Liver (tissue), 8 donors: ENCODE measurements at regions not wholly inside any gene's neighbourhood (a gene's known extent, or its start where the extent isn't known, plus 50 kb on each side); places are given as distances from the start of the nearest gene placed in this dataset.

Source experiments
- DNase-seq: peaks from one replicate; pipeline ENCODE4 v3.0.0-alpha.2; 2017; ENCODE audit warnings: low spot score
- H3K27ac ChIP-seq, 2 donors: one replicate each; pipeline ENCODE4 v1.7.0; 2013; ENCODE audit warnings: inconsistent platforms in 2 of 2, low read length in 2 of 2, control low read depth in 1 of 2, low read depth in 1 of 2, mild to moderate bottlenecking in 1 of 2
- H3K27me3 ChIP-seq, 4 donors: one replicate each; pipeline versions ENCODE4 v1.6.1 to v1.7.0; 2013; ENCODE audit warnings: low read length in 3 of 4, inconsistent platforms in 1 of 4, mild to moderate bottlenecking in 1 of 4, moderate library complexity in 1 of 4; ENCODE audit not compliant: control insufficient read depth in 4 of 4, insufficient read depth in 4 of 4
- H3K36me3 ChIP-seq, 4 donors: one replicate each; pipeline versions ENCODE4 v1.6.1 to v1.7.0; 2013; ENCODE audit warnings: low read length in 3 of 4, mild to moderate bottlenecking in 3 of 4, low read depth in 1 of 4, moderate library complexity in 1 of 4; ENCODE audit not compliant: control insufficient read depth in 4 of 4, insufficient read depth in 3 of 4
- H3K4me1 ChIP-seq, 4 donors: one replicate each; pipeline versions ENCODE4 v1.6.1 to v1.7.0; 2013; ENCODE audit warnings: low read length in 3 of 4, mild to moderate bottlenecking in 3 of 4, moderate library complexity in 1 of 4; ENCODE audit not compliant: control insufficient read depth in 4 of 4, insufficient read depth in 4 of 4
- H3K4me3 ChIP-seq, 3 donors: one replicate each; pipeline versions ENCODE4 v1.6.1 to v1.7.0; 2013; ENCODE audit warnings: low read length in 3 of 3, control low read depth in 1 of 3, low read depth in 1 of 3, mild to moderate bottlenecking in 1 of 3
- H3K9ac ChIP-seq, 2 donors: one replicate each; pipeline ENCODE4 v1.7.0; 2013; ENCODE audit warnings: low read length in 2 of 2, mild to moderate bottlenecking in 2 of 2, moderate library complexity in 2 of 2, control low read depth in 1 of 2, low read depth in 1 of 2
- H3K9me3 ChIP-seq, 4 donors: one replicate each; pipeline versions ENCODE4 v1.6.1 to v1.7.0; 2013; ENCODE audit warnings: low read length in 3 of 4; ENCODE audit not compliant: control insufficient read depth in 4 of 4
- EGR1 ChIP-seq, 2 donors: IDR thresholded peaks; 2 replicates each; pipeline ENCODE4 v1.6.1; 2016 to 2018; ENCODE audit warnings: antibody characterized with exemption in 2 of 2, low read depth in 2 of 2
- FOXA1 ChIP-seq: IDR thresholded peaks from 2 replicates; pipeline ENCODE4 v1.6.1; 2016; ENCODE audit warnings: antibody characterized with exemption
- FOXA2 ChIP-seq: IDR thresholded peaks from 2 replicates; pipeline ENCODE4 v1.6.1; 2016; ENCODE audit warnings: antibody characterized with exemption
- GABPA ChIP-seq, 2 donors: IDR thresholded peaks in 1 of 2; conservative IDR thresholded peaks in 1 of 2; 2 replicates each; pipeline ENCODE4 v1.6.1; 2016; ENCODE audit warnings: antibody characterized with exemption in 2 of 2, mild to moderate bottlenecking in 1 of 2, moderate library complexity in 1 of 2
- HNF4A ChIP-seq, 2 donors: conservative IDR thresholded peaks; 2 replicates each; pipeline ENCODE4 v1.6.1; 2016; ENCODE audit warnings: antibody characterized with exemption in 2 of 2, mild to moderate bottlenecking in 2 of 2
- HNF4G ChIP-seq: IDR thresholded peaks from 2 replicates; pipeline ENCODE4 v1.6.1; 2016; ENCODE audit warnings: antibody characterized with exemption
- JUND ChIP-seq, 2 donors: IDR thresholded peaks; 2 replicates each; pipeline ENCODE4 v1.6.1; 2016; ENCODE audit warnings: antibody characterized with exemption in 2 of 2
- NR2F2 ChIP-seq: IDR thresholded peaks from 2 replicates; pipeline ENCODE4 v1.6.1; 2016; ENCODE audit warnings: antibody characterized with exemption
- RAD21 ChIP-seq, 2 donors: IDR thresholded peaks; 2 replicates each; pipeline ENCODE4 v1.6.1; 2016; ENCODE audit warnings: antibody characterized with exemption in 2 of 2, mild to moderate bottlenecking in 2 of 2
- RXRA ChIP-seq, 2 donors: IDR thresholded peaks; 2 replicates each; pipeline ENCODE4 v1.6.1; 2017 to 2018; ENCODE audit warnings: antibody characterized with exemption in 2 of 2, mild to moderate bottlenecking in 1 of 2
- SP1 ChIP-seq: IDR thresholded peaks from 2 replicates; pipeline ENCODE4 v1.6.1; 2018; ENCODE audit warnings: antibody characterized with exemption, mild to moderate bottlenecking
- TAF1 ChIP-seq: conservative IDR thresholded peaks from 2 replicates; pipeline ENCODE4 v1.6.1; 2016; ENCODE audit warnings: antibody characterized with exemption, mild to moderate bottlenecking
- YY1 ChIP-seq: IDR thresholded peaks from 2 replicates; pipeline ENCODE4 v1.6.1; 2016; ENCODE audit warnings: antibody characterized with exemption, mild to moderate bottlenecking
- whole genome bisulfite sequencing: extraction: QIAGEN DNeasy Blood & Tissue Kit; methylation state at CpG from one replicate; pipeline ENCODE4 v1.1.7; 2013; 5-methylcytosine and 5-hydroxymethylcytosine counted together
- TF ChIP-seq, protein P1 (sequence below): IDR thresholded peaks from 2 replicates; pipeline ENCODE4 v1.6.1; 2016; ENCODE audit warnings: antibody characterized with exemption
- TF ChIP-seq, protein P2 (sequence below): IDR thresholded peaks from 2 replicates; pipeline ENCODE4 v1.6.1; 2016; ENCODE audit warnings: antibody characterized with exemption
- TF ChIP-seq, protein P3 (sequence below): IDR thresholded peaks from 2 replicates; pipeline ENCODE4 v1.6.1; 2016; ENCODE audit warnings: antibody characterized with exemption
- TF ChIP-seq, protein P4 (sequence below): fragments of 150-350 bp; IDR thresholded peaks from 2 replicates; pipeline ENCODE4 v1.5.1; 2017; ENCODE audit warnings: improper control_type of control experiment, low read depth, low read length; ENCODE audit not compliant: missing input control
- TF ChIP-seq, protein P5 (sequence below): IDR thresholded peaks from 2 replicates; pipeline ENCODE4 v1.6.1; 2016; ENCODE audit warnings: antibody characterized with exemption, mild to moderate bottlenecking
- donor health status: healthy.
- donor health status: healthy.
- donor health status: healthy.
- donor health status: healthy.
- donor health status: healthy.

DNA sequence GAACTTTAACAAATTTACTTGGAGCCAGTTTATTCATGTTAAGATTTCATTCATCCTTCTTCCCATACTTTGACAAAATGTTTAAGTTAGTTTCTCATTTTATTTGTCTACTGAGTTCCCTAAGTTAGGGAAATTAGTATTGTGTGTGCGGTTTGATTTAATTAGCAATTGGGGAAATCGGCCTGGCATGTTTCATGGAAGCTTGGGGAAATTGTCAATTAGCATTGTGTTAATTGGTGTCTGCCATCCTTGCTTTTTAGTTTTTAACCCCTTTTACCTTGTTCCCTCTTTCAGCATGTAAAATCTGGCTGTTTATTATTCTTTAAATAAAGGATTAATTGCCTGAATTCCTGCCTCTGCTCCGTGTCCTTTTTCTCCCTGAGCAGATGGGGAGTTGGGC, 279.6 kb downstream of the BCL11A start:
- no peak for DNase-seq
- Histone ChIP-seq H3K36me3 (no peaks in the 10 kb centered on the region), H3K9ac (no peak overlapping the region), H3K9me3 (peaks cover 4 to 12% (median 6%) of the 10 kb centered on the region in 4 donors), H3K4me3 (no peak overlapping the region), H3K27me3 (no peaks in the 10 kb centered on the region), H3K4me1 (no peaks in the 10 kb centered on the region), H3K27ac (no peak overlapping the region)
- TF ChIP-seq HNF4G (no peak), NR2F2 (no peak), JUND (IDR thresholded peaks at IDR 0.05) (no peak), HNF4A (conservative IDR thresholded peaks at IDR 0.05) (no peak), TAF1 (no peak), YY1 (no peak), EGR1 (IDR thresholded peaks at IDR 0.05; ENCODE audit: low read depth in 2 of 2) (no peak)
- TF ChIP-seq, protein P1, sequence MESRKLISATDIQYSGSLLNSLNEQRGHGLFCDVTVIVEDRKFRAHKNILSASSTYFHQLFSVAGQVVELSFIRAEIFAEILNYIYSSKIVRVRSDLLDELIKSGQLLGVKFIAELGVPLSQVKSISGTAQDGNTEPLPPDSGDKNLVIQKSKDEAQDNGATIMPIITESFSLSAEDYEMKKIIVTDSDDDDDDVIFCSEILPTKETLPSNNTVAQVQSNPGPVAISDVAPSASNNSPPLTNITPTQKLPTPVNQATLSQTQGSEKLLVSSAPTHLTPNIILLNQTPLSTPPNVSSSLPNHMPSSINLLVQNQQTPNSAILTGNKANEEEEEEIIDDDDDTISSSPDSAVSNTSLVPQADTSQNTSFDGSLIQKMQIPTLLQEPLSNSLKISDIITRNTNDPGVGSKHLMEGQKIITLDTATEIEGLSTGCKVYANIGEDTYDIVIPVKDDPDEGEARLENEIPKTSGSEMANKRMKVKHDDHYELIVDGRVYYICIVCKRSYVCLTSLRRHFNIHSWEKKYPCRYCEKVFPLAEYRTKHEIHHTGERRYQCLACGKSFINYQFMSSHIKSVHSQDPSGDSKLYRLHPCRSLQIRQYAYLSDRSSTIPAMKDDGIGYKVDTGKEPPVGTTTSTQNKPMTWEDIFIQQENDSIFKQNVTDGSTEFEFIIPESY, result no peak
- TF ChIP-seq, protein P2, sequence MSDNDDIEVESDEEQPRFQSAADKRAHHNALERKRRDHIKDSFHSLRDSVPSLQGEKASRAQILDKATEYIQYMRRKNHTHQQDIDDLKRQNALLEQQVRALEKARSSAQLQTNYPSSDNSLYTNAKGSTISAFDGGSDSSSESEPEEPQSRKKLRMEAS, result no peak
- TF ChIP-seq, protein P3, sequence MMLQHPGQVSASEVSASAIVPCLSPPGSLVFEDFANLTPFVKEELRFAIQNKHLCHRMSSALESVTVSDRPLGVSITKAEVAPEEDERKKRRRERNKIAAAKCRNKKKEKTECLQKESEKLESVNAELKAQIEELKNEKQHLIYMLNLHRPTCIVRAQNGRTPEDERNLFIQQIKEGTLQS, result no peak
- WGBS, result 86% methylated on average over 3 of the region's 3 CpGs

DNA sequence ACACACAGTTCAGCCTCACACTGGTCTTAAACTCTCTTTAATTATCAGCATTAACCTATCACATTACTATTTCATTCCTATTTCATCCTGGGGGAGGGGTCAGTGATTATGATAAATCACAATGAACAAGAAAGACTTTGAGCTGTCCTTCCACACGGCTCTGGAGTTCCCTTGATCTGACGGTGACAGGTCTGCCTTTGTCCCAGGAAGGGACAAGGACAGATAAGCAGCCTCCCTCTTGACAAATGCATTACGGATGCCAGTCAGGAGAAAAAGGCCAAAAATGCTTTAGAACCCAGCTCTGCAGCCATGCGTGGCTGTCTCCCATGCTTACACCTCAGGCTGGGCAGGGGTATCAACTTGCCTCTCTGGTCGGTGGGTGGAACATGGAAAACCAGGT, 281.7 kb downstream of the BCL11A start:
- no peaks in the 10 kb centered on the region for H3K4me1 ChIP-seq
- no peak overlapping the region for H3K4me3 ChIP-seq
- WGBS, result 66% methylated on average over 5 of the region's 5 CpGs
- no peaks in the 10 kb centered on the region for H3K36me3 ChIP-seq
- TF ChIP-seq JUND (IDR thresholded peaks at IDR 0.05) (no peak), YY1 (no peak), HNF4A (conservative IDR thresholded peaks at IDR 0.05) (no peak), SP1 (no peak), TAF1 (no peak), NR2F2 (no peak), RAD21 (IDR thresholded peaks at IDR 0.05) (no peak), EGR1 (IDR thresholded peaks at IDR 0.05; ENCODE audit: low read depth in 2 of 2) (no peak), GABPA (IDR thresholded peaks at IDR 0.05 in 1 of 2, conservative IDR thresholded peaks at IDR 0.05 in 1 of 2) (no peak), RXRA (IDR thresholded peaks at IDR 0.05) (no peak), FOXA1 (no peak), FOXA2 (no peak)
- TF ChIP-seq, protein P2, result no peak
- TF ChIP-seq, protein P4, sequence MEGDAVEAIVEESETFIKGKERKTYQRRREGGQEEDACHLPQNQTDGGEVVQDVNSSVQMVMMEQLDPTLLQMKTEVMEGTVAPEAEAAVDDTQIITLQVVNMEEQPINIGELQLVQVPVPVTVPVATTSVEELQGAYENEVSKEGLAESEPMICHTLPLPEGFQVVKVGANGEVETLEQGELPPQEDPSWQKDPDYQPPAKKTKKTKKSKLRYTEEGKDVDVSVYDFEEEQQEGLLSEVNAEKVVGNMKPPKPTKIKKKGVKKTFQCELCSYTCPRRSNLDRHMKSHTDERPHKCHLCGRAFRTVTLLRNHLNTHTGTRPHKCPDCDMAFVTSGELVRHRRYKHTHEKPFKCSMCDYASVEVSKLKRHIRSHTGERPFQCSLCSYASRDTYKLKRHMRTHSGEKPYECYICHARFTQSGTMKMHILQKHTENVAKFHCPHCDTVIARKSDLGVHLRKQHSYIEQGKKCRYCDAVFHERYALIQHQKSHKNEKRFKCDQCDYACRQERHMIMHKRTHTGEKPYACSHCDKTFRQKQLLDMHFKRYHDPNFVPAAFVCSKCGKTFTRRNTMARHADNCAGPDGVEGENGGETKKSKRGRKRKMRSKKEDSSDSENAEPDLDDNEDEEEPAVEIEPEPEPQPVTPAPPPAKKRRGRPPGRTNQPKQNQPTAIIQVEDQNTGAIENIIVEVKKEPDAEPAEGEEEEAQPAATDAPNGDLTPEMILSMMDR, result no peak
- TF ChIP-seq, protein P3, result no peak
- TF ChIP-seq, protein P1, result no peak
- TF ChIP-seq, protein P5, sequence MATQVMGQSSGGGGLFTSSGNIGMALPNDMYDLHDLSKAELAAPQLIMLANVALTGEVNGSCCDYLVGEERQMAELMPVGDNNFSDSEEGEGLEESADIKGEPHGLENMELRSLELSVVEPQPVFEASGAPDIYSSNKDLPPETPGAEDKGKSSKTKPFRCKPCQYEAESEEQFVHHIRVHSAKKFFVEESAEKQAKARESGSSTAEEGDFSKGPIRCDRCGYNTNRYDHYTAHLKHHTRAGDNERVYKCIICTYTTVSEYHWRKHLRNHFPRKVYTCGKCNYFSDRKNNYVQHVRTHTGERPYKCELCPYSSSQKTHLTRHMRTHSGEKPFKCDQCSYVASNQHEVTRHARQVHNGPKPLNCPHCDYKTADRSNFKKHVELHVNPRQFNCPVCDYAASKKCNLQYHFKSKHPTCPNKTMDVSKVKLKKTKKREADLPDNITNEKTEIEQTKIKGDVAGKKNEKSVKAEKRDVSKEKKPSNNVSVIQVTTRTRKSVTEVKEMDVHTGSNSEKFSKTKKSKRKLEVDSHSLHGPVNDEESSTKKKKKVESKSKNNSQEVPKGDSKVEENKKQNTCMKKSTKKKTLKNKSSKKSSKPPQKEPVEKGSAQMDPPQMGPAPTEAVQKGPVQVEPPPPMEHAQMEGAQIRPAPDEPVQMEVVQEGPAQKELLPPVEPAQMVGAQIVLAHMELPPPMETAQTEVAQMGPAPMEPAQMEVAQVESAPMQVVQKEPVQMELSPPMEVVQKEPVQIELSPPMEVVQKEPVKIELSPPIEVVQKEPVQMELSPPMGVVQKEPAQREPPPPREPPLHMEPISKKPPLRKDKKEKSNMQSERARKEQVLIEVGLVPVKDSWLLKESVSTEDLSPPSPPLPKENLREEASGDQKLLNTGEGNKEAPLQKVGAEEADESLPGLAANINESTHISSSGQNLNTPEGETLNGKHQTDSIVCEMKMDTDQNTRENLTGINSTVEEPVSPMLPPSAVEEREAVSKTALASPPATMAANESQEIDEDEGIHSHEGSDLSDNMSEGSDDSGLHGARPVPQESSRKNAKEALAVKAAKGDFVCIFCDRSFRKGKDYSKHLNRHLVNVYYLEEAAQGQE, result no peak
- peaks cover 4 to 12% (median 6%) of the 10 kb centered on the region in 4 donors for H3K9me3 ChIP-seq
- no peak overlapping the region for H3K27ac ChIP-seq
- no peak overlapping the region for H3K9ac ChIP-seq
- no peak for DNase-seq
- no peaks in the 10 kb centered on the region for H3K27me3 ChIP-seq
